ENCODE measurements at regions not wholly inside any gene's neighbourhood (a gene's known extent, or its start where the extent isn't known, plus 50 kb on each side); places are given as distances from the start of the nearest gene placed in this dataset.
"Not testable (repeated sequence)": the region's sequence is repeated elsewhere in the genome, so short reads cannot be mapped to it uniquely, and the experiment has no call there.

- H3K27me3 ChIP-seq (ENCODE audit: insufficient read depth, low read depth), result no peaks in the 10 kb centered on the region
- H2AFZ ChIP-seq, result no peak overlapping the region
- no peak for TF ChIP-seq EZH2 (IDR thresholded peaks at IDR 0.05; ENCODE audit: low read depth)
- TF ChIP-seq, protein P1, sequence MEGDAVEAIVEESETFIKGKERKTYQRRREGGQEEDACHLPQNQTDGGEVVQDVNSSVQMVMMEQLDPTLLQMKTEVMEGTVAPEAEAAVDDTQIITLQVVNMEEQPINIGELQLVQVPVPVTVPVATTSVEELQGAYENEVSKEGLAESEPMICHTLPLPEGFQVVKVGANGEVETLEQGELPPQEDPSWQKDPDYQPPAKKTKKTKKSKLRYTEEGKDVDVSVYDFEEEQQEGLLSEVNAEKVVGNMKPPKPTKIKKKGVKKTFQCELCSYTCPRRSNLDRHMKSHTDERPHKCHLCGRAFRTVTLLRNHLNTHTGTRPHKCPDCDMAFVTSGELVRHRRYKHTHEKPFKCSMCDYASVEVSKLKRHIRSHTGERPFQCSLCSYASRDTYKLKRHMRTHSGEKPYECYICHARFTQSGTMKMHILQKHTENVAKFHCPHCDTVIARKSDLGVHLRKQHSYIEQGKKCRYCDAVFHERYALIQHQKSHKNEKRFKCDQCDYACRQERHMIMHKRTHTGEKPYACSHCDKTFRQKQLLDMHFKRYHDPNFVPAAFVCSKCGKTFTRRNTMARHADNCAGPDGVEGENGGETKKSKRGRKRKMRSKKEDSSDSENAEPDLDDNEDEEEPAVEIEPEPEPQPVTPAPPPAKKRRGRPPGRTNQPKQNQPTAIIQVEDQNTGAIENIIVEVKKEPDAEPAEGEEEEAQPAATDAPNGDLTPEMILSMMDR (conservative IDR thresholded peaks at IDR 0.05), result no peak
- no peaks in the 10 kb centered on the region for H3K36me3 ChIP-seq (ENCODE audit: low read depth)
- DNase-seq, result no peak
- no peak overlapping the region for H3K4me3 ChIP-seq
- H3F3A ChIP-seq (ENCODE audit: insufficient read depth, low read depth), result no peaks in the 10 kb centered on the region
- H3K27ac ChIP-seq, result no peak overlapping the region
- no peaks in the 10 kb centered on the region for H4K20me1 ChIP-seq (ENCODE audit: insufficient read depth)
- H3K9me2 ChIP-seq (ENCODE audit: insufficient read depth), result no peaks in the 10 kb centered on the region
- intact Hi-C loops (cut with micrococcal nuclease; ENCODE audit: unreplicated experiment), result no loop called here
- CTCF ChIA-PET, result no interaction called here
- POLR2A ChIA-PET (ENCODE audit: unreplicated experiment), result no interaction called here
- no peak overlapping the region for H3K4me2 ChIP-seq
- BruUV-seq (replicated peaks), result no TSS peak
- no peaks in the 10 kb centered on the region for H3K4me1 ChIP-seq (replicated peaks; ENCODE audit: insufficient read depth)
- H3K9me3 ChIP-seq (ENCODE audit: insufficient read depth, low read depth), result no peaks in the 10 kb centered on the region
- no peaks in the 10 kb centered on the region for H3K79me2 ChIP-seq (ENCODE audit: low read depth)
Observed at GRCh38 chr1:47662068-47662467, 224.2 kb downstream of the FOXD2 start.

- Histone ChIP-seq H3K36me3 (ENCODE audit: low read depth) (no peaks in the 10 kb centered on the region), H3K9me3 (ENCODE audit: insufficient read depth, low read depth) (peaks cover 3% of the 10 kb centered on the region; the same call in 1 of the 2 replicates), H3K9me2 (ENCODE audit: insufficient read depth) (no peaks in the 10 kb centered on the region), H3F3A (ENCODE audit: insufficient read depth, low read depth) (no peaks in the 10 kb centered on the region), H3K4me1 (replicated peaks; ENCODE audit: insufficient read depth) (no peaks in the 10 kb centered on the region), H3K4me2 (no peak overlapping the region), H3K79me2 (ENCODE audit: low read depth) (no peaks in the 10 kb centered on the region), H3K27ac (no peak overlapping the region), H2AFZ (no peak overlapping the region), H3K27me3 (ENCODE audit: insufficient read depth, low read depth) (no peaks in the 10 kb centered on the region), H4K20me1 (ENCODE audit: insufficient read depth) (no peaks in the 10 kb centered on the region), H3K4me3 (no peak overlapping the region)
- TF ChIP-seq EZH2 (IDR thresholded peaks at IDR 0.05; ENCODE audit: low read depth), result no peak
- TF ChIP-seq, protein P1 (conservative IDR thresholded peaks at IDR 0.05), result no peak
- POLR2A ChIA-PET (ENCODE audit: unreplicated experiment), result interaction anchor here (0.8 kb wide), 1 partner anchor 12 kb away, joined by 3 read pairs; no protein-coding TSS in a partner anchor
- BruUV-seq (replicated peaks), result no TSS peak
- CTCF ChIA-PET, result no interaction called here
- intact Hi-C loops (cut with micrococcal nuclease; ENCODE audit: unreplicated experiment), result no loop called here
- DNase-seq, result no peak
Observed at GRCh38 chr1:47663286-47663685, 225.4 kb downstream of the FOXD2 start.

GRCh38 chr1:47664356-47664755 lies 226.5 kb downstream of the FOXD2 start:
- DNase-seq, result no peak
- Histone ChIP-seq H3F3A (ENCODE audit: insufficient read depth, low read depth) (no peaks in the 10 kb centered on the region), H3K9me2 (ENCODE audit: insufficient read depth) (no peaks in the 10 kb centered on the region), H3K27ac (no peak overlapping the region), H2AFZ (no peak overlapping the region), H4K20me1 (ENCODE audit: insufficient read depth) (no peaks in the 10 kb centered on the region), H3K9me3 (ENCODE audit: insufficient read depth, low read depth) (peaks cover 3% of the 10 kb centered on the region; the same call in 1 of the 2 replicates), H3K36me3 (ENCODE audit: low read depth) (no peaks in the 10 kb centered on the region), H3K79me2 (ENCODE audit: low read depth) (no peaks in the 10 kb centered on the region), H3K4me3 (no peak overlapping the region), H3K4me2 (no peak overlapping the region), H3K27me3 (ENCODE audit: insufficient read depth, low read depth) (no peaks in the 10 kb centered on the region), H3K4me1 (replicated peaks; ENCODE audit: insufficient read depth) (no peaks in the 10 kb centered on the region)
- ChIA-PET CTCF (no interaction called here), POLR2A (ENCODE audit: unreplicated experiment) (no interaction called here)
- TF ChIP-seq, protein P1 (conservative IDR thresholded peaks at IDR 0.05), result no peak
- TF ChIP-seq EZH2 (IDR thresholded peaks at IDR 0.05; ENCODE audit: low read depth), result no peak
- intact Hi-C loops (cut with micrococcal nuclease; ENCODE audit: unreplicated experiment), result no loop called here
- no TSS peak for BruUV-seq (replicated peaks)

DNA sequence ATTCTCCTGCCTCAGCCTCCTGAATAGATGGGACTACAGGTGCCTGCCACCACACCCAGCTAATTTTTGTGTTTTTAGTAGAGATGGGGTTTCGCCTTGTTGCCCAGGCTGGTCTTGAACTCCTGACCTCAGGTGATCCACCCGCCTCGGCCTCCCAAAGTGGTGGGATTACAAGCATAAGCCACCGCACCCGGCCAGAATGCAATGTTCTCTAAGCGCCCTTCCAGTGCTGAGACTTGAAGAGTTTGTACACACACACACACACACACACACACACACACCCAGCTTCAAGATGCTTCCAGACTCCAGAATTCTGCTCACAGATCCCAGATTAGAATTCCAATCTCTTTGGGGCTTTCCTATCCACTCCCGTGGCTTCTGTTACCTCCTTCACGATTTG lies 227.1 kb downstream of the FOXD2 start:
- H3K79me2 ChIP-seq (ENCODE audit: low read depth); H4K20me1 ChIP-seq (ENCODE audit: insufficient read depth); POLR2A ChIA-PET (ENCODE audit: unreplicated experiment); intact Hi-C loops (cut with micrococcal nuclease; ENCODE audit: unreplicated experiment); CTCF ChIA-PET; H3K4me2 ChIP-seq; H3K9me3 ChIP-seq (ENCODE audit: insufficient read depth, low read depth); H3F3A ChIP-seq (ENCODE audit: insufficient read depth, low read depth); H3K36me3 ChIP-seq (ENCODE audit: low read depth); H3K4me3 ChIP-seq; BruUV-seq (replicated peaks); DNase-seq; H3K9me2 ChIP-seq (ENCODE audit: insufficient read depth); H3K27me3 ChIP-seq (ENCODE audit: insufficient read depth, low read depth); H2AFZ ChIP-seq; H3K4me1 ChIP-seq (replicated peaks; ENCODE audit: insufficient read depth); H3K27ac ChIP-seq: not testable (repeated sequence)
